ENCODE measurements at regions not wholly inside any gene's neighbourhood (a gene's known extent, or its start where the extent isn't known, plus 50 kb on each side); places are given as distances from the start of the nearest gene placed in this dataset.

DNA sequence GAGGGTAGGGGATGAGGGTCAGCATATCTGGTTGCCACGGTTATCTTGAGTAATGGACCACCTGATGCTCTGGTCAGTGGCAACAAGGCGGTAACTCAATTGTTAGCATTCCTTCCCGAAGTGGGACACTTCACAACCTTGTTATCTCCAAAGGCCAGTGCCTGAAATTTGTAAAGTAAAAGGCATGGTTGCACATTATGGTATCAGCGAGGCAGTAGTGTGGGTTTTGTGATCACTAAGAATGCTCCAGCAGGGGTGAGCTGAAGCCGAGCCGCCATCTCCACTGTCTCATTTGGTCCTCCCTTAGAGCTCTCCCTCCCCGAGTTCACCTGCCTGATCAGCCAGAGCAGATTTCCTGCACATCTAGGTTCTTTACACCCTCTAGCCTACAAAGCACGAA lies 50.5 kb upstream of the LGALSL start:
- Histone ChIP-seq H3K9me3 (ENCODE audit: low read length) (no peaks in the 10 kb centered on the region), H3K79me2 (replicated peaks; ENCODE audit: insufficient read depth, low read length) (no peaks in the 10 kb centered on the region), H3K36me3 (ENCODE audit: insufficient read depth, low read length) (no peaks in the 10 kb centered on the region), H3K4me2 (ENCODE audit: low read length) (no peak overlapping the region), H2AFZ (ENCODE audit: low read depth, low read length) (no peak overlapping the region), H3K9me2 (ENCODE audit: insufficient read depth, low read length) (no peaks in the 10 kb centered on the region), H4K20me1 (ENCODE audit: insufficient read depth) (no peaks in the 10 kb centered on the region), H3K9ac (ENCODE audit: low read length) (no peak overlapping the region), H3K27me3 (ENCODE audit: insufficient read depth, low read depth, low read length) (no peaks in the 10 kb centered on the region), H3K27ac (ENCODE audit: low read length) (no peak overlapping the region), H3K4me3 (ENCODE audit: low read length) (no peak overlapping the region), H3F3A (ENCODE audit: insufficient read depth, low read length, poor library complexity, severe bottlenecking) (no peaks in the 10 kb centered on the region)
- TF ChIP-seq EP300 (conservative IDR thresholded peaks at IDR 0.05; ENCODE audit: poor library complexity, severe bottlenecking) (no peak), TAF1 (IDR thresholded peaks at IDR 0.05; ENCODE audit: low read depth) (no peak), POLR2AphosphoS5 (IDR thresholded peaks at IDR 0.05) (no peak), EZH2 (IDR thresholded peaks at IDR 0.05; ENCODE audit: borderline replicate concordance, insufficient read depth, low read length, poor library complexity, severe bottlenecking) (no peak), SMC3 (conservative IDR thresholded peaks at IDR 0.05; ENCODE audit: poor library complexity) (no peak), RAD21 (conservative IDR thresholded peaks at IDR 0.05) (no peak), MXI1 (conservative IDR thresholded peaks at IDR 0.05; ENCODE audit: poor library complexity, severe bottlenecking) (no peak)
- TF ChIP-seq, protein P1, sequence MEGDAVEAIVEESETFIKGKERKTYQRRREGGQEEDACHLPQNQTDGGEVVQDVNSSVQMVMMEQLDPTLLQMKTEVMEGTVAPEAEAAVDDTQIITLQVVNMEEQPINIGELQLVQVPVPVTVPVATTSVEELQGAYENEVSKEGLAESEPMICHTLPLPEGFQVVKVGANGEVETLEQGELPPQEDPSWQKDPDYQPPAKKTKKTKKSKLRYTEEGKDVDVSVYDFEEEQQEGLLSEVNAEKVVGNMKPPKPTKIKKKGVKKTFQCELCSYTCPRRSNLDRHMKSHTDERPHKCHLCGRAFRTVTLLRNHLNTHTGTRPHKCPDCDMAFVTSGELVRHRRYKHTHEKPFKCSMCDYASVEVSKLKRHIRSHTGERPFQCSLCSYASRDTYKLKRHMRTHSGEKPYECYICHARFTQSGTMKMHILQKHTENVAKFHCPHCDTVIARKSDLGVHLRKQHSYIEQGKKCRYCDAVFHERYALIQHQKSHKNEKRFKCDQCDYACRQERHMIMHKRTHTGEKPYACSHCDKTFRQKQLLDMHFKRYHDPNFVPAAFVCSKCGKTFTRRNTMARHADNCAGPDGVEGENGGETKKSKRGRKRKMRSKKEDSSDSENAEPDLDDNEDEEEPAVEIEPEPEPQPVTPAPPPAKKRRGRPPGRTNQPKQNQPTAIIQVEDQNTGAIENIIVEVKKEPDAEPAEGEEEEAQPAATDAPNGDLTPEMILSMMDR (IDR thresholded peaks at IDR 0.05; ENCODE audit: poor library complexity, severe bottlenecking), result no peak
- TF ChIP-seq, protein P2, sequence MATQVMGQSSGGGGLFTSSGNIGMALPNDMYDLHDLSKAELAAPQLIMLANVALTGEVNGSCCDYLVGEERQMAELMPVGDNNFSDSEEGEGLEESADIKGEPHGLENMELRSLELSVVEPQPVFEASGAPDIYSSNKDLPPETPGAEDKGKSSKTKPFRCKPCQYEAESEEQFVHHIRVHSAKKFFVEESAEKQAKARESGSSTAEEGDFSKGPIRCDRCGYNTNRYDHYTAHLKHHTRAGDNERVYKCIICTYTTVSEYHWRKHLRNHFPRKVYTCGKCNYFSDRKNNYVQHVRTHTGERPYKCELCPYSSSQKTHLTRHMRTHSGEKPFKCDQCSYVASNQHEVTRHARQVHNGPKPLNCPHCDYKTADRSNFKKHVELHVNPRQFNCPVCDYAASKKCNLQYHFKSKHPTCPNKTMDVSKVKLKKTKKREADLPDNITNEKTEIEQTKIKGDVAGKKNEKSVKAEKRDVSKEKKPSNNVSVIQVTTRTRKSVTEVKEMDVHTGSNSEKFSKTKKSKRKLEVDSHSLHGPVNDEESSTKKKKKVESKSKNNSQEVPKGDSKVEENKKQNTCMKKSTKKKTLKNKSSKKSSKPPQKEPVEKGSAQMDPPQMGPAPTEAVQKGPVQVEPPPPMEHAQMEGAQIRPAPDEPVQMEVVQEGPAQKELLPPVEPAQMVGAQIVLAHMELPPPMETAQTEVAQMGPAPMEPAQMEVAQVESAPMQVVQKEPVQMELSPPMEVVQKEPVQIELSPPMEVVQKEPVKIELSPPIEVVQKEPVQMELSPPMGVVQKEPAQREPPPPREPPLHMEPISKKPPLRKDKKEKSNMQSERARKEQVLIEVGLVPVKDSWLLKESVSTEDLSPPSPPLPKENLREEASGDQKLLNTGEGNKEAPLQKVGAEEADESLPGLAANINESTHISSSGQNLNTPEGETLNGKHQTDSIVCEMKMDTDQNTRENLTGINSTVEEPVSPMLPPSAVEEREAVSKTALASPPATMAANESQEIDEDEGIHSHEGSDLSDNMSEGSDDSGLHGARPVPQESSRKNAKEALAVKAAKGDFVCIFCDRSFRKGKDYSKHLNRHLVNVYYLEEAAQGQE (IDR thresholded peaks at IDR 0.05; ENCODE audit: borderline replicate concordance), result no peak

DNA sequence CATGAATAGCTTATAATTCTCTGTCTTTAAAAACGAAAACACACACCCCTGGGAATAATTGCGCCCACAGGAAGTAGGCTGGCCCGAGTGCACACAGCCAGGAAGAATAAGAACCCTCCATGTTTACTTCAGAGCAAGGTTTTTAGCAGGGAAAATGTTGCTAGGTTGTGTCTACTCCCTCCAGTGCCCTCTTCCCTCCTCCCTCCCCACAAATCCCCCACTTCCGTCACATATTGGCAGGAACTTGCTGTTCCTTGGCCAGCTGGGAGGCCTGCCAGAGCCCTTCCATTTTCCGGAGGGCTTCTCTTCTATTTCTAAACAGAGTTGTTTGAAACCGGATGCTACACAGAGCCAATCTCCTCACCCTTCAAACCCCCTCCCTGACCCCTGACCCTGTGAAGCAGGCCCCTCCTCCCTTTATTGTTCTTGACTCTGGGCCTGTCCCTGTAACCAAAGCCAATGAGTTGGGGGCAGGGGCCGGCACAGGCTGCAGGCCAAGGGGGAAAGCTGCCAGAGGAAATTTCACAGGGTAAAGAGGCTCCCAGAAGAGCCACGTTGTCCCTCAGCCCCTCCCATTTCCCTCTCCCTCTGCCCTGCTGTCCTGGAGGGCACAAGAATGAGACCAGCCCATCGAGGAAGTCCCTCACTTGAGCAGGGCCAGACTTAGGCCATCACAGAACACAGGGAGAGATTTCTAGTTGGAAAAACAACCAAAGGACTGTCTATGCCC lies 49.8 kb upstream of the LGALSL start:
- Histone ChIP-seq H3K27me3 (ENCODE audit: insufficient read depth, low read depth, low read length) (no peaks in the 10 kb centered on the region), H2AFZ (ENCODE audit: low read depth, low read length) (no peak overlapping the region), H3K4me3 (ENCODE audit: low read length) (no peak overlapping the region), H3K9ac (ENCODE audit: low read length) (no peak overlapping the region), H3K9me3 (ENCODE audit: low read length) (no peaks in the 10 kb centered on the region), H3K27ac (ENCODE audit: low read length) (no peak overlapping the region), H3K9me2 (ENCODE audit: insufficient read depth, low read length) (no peaks in the 10 kb centered on the region), H3K79me2 (replicated peaks; ENCODE audit: insufficient read depth, low read length) (no peaks in the 10 kb centered on the region), H3K4me2 (ENCODE audit: low read length) (no peak overlapping the region), H4K20me1 (ENCODE audit: insufficient read depth) (no peaks in the 10 kb centered on the region), H3F3A (ENCODE audit: insufficient read depth, low read length, poor library complexity, severe bottlenecking) (no peaks in the 10 kb centered on the region), H3K36me3 (ENCODE audit: insufficient read depth, low read length) (no peaks in the 10 kb centered on the region)
- TF ChIP-seq RAD21 (conservative IDR thresholded peaks at IDR 0.05) (no peak), POLR2AphosphoS5 (IDR thresholded peaks at IDR 0.05) (no peak), SMC3 (conservative IDR thresholded peaks at IDR 0.05; ENCODE audit: poor library complexity) (no peak), EP300 (conservative IDR thresholded peaks at IDR 0.05; ENCODE audit: poor library complexity, severe bottlenecking) (no peak), TAF1 (IDR thresholded peaks at IDR 0.05; ENCODE audit: low read depth) (no peak), MXI1 (conservative IDR thresholded peaks at IDR 0.05; ENCODE audit: poor library complexity, severe bottlenecking) (no peak)
- TF ChIP-seq, protein P2 (IDR thresholded peaks at IDR 0.05; ENCODE audit: borderline replicate concordance), result no peak
- TF ChIP-seq, protein P1 (IDR thresholded peaks at IDR 0.05; ENCODE audit: poor library complexity, severe bottlenecking), result no peak
